ENCODE measurements at regions not wholly inside any gene's neighbourhood (a gene's known extent, or its start where the extent isn't known, plus 50 kb on each side); places are given as distances from the start of the nearest gene placed in this dataset.

- Histone ChIP-seq H4K20me1 (replicated peaks; ENCODE audit: control insufficient read depth, extremely low read depth, insufficient read depth, low read length) (no peaks in the 10 kb centered on the region), H2AFZ (ENCODE audit: low read depth, low read length) (no peak overlapping the region), H3K9ac (replicated peaks; ENCODE audit: extremely low read depth, insufficient read depth, low read length) (no peak overlapping the region), H3K79me2 (ENCODE audit: control insufficient read depth, insufficient read depth, low read length) (no peaks in the 10 kb centered on the region), H3K4me3 (replicated peaks in 1 of 3; ENCODE audit: insufficient read depth in 1 of 3, low read depth in 1 of 3, low read length in 3 of 3) (no peak overlapping the region), H3K4me1 (ENCODE audit: control insufficient read depth, extremely low read depth, insufficient read depth, low read length) (no peaks in the 10 kb centered on the region), H3K4me2 (ENCODE audit: insufficient read depth, low read length) (no peak overlapping the region), H3K9me1 (replicated peaks; ENCODE audit: control insufficient read depth, extremely low read depth, insufficient read depth, low read length) (no peaks in the 10 kb centered on the region), H3K36me3 (ENCODE audit: control insufficient read depth in 2 of 2, extremely low read depth in 1 of 2, insufficient read depth in 2 of 2, low read length in 2 of 2) (no peaks in the 10 kb centered on the region), H3K9me3 (replicated peaks; ENCODE audit: control insufficient read depth, insufficient read depth, low read length) (no peaks in the 10 kb centered on the region), H3K27ac (ENCODE audit: insufficient read depth, low read depth, low read length) (no peak overlapping the region), H3K27me3 (ENCODE audit: control insufficient read depth in 2 of 2, insufficient read depth in 2 of 2, low read length in 2 of 2) (no peaks in the 10 kb centered on the region)
- ChIA-PET CTCF (interaction anchor here (1.0 to 2.0 kb wide), 2 partner anchors 13 to 15 kb away, joined by 3 to 6 read pairs; no protein-coding TSS in a partner anchor), POLR2A (no interaction called here)
- DNase-seq (ENCODE audit: low read depth, low spot score) (no peak), FAIRE-seq (no peak)
- TF ChIP-seq POLR2AphosphoS5 (IDR thresholded peaks at IDR 0.05; ENCODE audit: insufficient read depth, low read depth, low read length) (no peak), GATA2 (IDR thresholded peaks at IDR 0.05; ENCODE audit: insufficient read depth, insufficient read length, low read depth, low read length) (no peak), JUN (IDR thresholded peaks at IDR 0.05; ENCODE audit: borderline replicate concordance, insufficient read depth, insufficient read length, low read depth) (no peak), MAX (IDR thresholded peaks at IDR 0.05; ENCODE audit: insufficient read depth, insufficient read length) (no peak), CTCF (IDR thresholded peaks at IDR 0.05; ENCODE audit: extremely low read depth in 1 of 2, insufficient read depth in 1 of 2, low read depth in 1 of 2, low read length in 2 of 2) (no peak), EZH2 (IDR thresholded peaks at IDR 0.05; ENCODE audit: borderline replicate concordance, low read depth, low read length, severe bottlenecking) (no peak), FOS (IDR thresholded peaks at IDR 0.05; ENCODE audit: borderline replicate concordance, insufficient read depth, low read length) (no peak), MYC (IDR thresholded peaks at IDR 0.05; ENCODE audit: low read depth, low read length) (no peak)
- BruUV-seq (replicated peaks): no TSS peak
- intact Hi-C loops (cut with micrococcal nuclease) (no loop called here), dilution Hi-C loops (cut with MboI; ENCODE audit: extremely low pct_ligation_motif_present, low sequenced_read_pairs) (no loop called here)
Observed at GRCh38 chr2:150156415-150156814, 331.1 kb downstream of the RND3 start.
